SK-N-SH (cell line): ENCODE measurements at regions not wholly inside any gene's neighbourhood (a gene's known extent, or its start where the extent isn't known, plus 50 kb on each side); places are given as distances from the start of the nearest gene placed in this dataset.

ENCODE experiments used
- CTCF ChIA-PET: fragments of 300-600, 350-600 bp; formaldehyde crosslinking; extraction: SDS; loops from one replicate; lab custom pipeline; 2021; lab: Yijun Ruan, JAX
- POLR2A ChIA-PET: fragments of 350-600 bp; sonication (Branson Sonifier 250); formaldehyde crosslinking; extraction: SDS; loops from one replicate; lab custom pipeline; 2020; ENCODE audit warnings: antibody characterized with exemption, inconsistent platforms; lab: Yijun Ruan, JAX
- DNase-seq: peaks from one replicate; pipeline ENCODE4 v3.0.0; 2012
- H2AFZ ChIP-seq: fragments of 200-600 bp; sonication (generic); 2 replicates; pipeline ENCODE4 v1.8.1; 2016; ENCODE audit warnings: antibody characterized with exemption, mild to moderate bottlenecking, low read depth
- H3F3A ChIP-seq: fragments of 200-600 bp; sonication (generic); replicated peaks from 2 replicates; pipeline ENCODE3; 2016; ENCODE audit warnings: antibody characterized with exemption, mild to moderate bottlenecking; ENCODE audit not compliant: insufficient read depth
- H3K27ac ChIP-seq, 2 experiments: fragments of 200-500 bp in 1 of 2; fragments of 200-600 bp in 1 of 2; sonication (Bioruptor generic) in 1 of 2; sonication (generic), shearing (Covaris generic) in 1 of 2; 2 replicates each; pipeline versions ENCODE4 v1.5.1 to v1.6.1; 2014 to 2016; ENCODE audit warnings: low read depth in 2 of 2, inconsistent platforms in 1 of 2, low read length in 1 of 2, mild to moderate bottlenecking in 1 of 2, mixed read lengths in 1 of 2
- H3K27me3 ChIP-seq: fragments of 200-600 bp; sonication (generic), shearing (Covaris generic); 2 replicates; pipeline ENCODE4 v1.6.1; 2016; ENCODE audit warnings: mixed run types; ENCODE audit not compliant: insufficient read depth
- H3K36me3 ChIP-seq, 2 experiments: fragments of 200-500 bp in 1 of 2; fragments of 200-600 bp in 1 of 2; sonication (Bioruptor generic) in 1 of 2; sonication (generic) in 1 of 2; replicated peaks in 1 of 2; 2 replicates each; pipeline versions ENCODE3 to v1.5.1; 2014 to 2016; ENCODE audit warnings: low read length in 1 of 2, mild to moderate bottlenecking in 1 of 2; ENCODE audit not compliant: insufficient read depth in 2 of 2, control insufficient read depth in 1 of 2
- H3K4me1 ChIP-seq, 2 experiments: fragments of 200-500 bp in 1 of 2; fragments of 200-600 bp in 1 of 2; sonication (Bioruptor generic) in 1 of 2; sonication (generic), shearing (Covaris generic) in 1 of 2; 2 replicates each; pipeline versions ENCODE4 v1.5.1 to v1.6.1; 2014 to 2016; ENCODE audit warnings: low read depth in 1 of 2, low read length in 1 of 2, mixed run types in 1 of 2; ENCODE audit not compliant: insufficient read depth in 2 of 2, control insufficient read depth in 1 of 2
- H3K4me2 ChIP-seq: fragments of 200-600 bp; sonication (generic), shearing (Covaris generic); 2 replicates; pipeline ENCODE4 v1.6.1; 2017; ENCODE audit warnings: mixed run types
- H3K4me3 ChIP-seq, 2 experiments: fragments of 200-500 bp in 1 of 2; fragments of 200-600 bp in 1 of 2; sonication (Bioruptor generic) in 1 of 2; sonication (generic), shearing (Covaris generic) in 1 of 2; 2 replicates each; pipeline versions ENCODE4 v1.5.1 to v1.8.1; 2014 to 2016; ENCODE audit warnings: low read depth in 2 of 2, inconsistent platforms in 1 of 2, low read length in 1 of 2, mild to moderate bottlenecking in 1 of 2, mixed read lengths in 1 of 2, moderate library complexity in 1 of 2
- H3K79me2 ChIP-seq: fragments of 200-600 bp; sonication (generic); 2 replicates; pipeline ENCODE4 v1.8.1; 2017; ENCODE audit warnings: mild to moderate bottlenecking; ENCODE audit not compliant: insufficient read depth
- H3K9ac ChIP-seq: fragments of 200-600 bp; sonication (generic); 2 replicates; pipeline ENCODE4 v1.6.1; 2017; ENCODE audit warnings: mixed run types
- H3K9me2 ChIP-seq: fragments of 200-600 bp; sonication (generic); 2 replicates; pipeline ENCODE4 v1.6.1; 2017; ENCODE audit warnings: mixed run types
- H3K9me3 ChIP-seq: fragments of 200-600 bp; sonication (generic); 2 replicates; pipeline ENCODE4 v1.6.1; 2017; ENCODE audit warnings: mixed run types, mild to moderate bottlenecking, moderate library complexity
- H4K20me1 ChIP-seq: fragments of 200-600 bp; sonication (generic); 2 replicates; pipeline ENCODE4 v1.6.1; 2017; ENCODE audit warnings: mild to moderate bottlenecking, mixed run types; ENCODE audit not compliant: insufficient read depth
- CTCF ChIP-seq: fragments of 200-600 bp; sonication (generic); IDR thresholded peaks from 2 replicates; pipeline ENCODE4 v1.6.1; 2017; ENCODE audit warnings: antibody characterized with exemption, mild to moderate bottlenecking, moderate library complexity
- ELF1 ChIP-seq: IDR thresholded peaks from 2 replicates; pipeline ENCODE4 v1.4.0; 2012
- FOSL2 ChIP-seq: IDR thresholded peaks from 2 replicates; pipeline ENCODE4 v1.4.0; 2012; ENCODE audit warnings: low read depth, mild to moderate bottlenecking, moderate library complexity, borderline replicate concordance
- FOXJ3 ChIP-seq: sonication (generic); formaldehyde crosslinking; IDR thresholded peaks from 2 replicates; pipeline ENCODE4 v1.5.1; 2020; ENCODE audit warnings: mild to moderate bottlenecking, missing genetic modification reagents
- GATA2 ChIP-seq: sonication (generic); formaldehyde crosslinking; IDR thresholded peaks from 2 replicates; pipeline ENCODE4 v1.5.0; 2020; ENCODE audit warnings: mild to moderate bottlenecking, missing genetic modification reagents
- MAX ChIP-seq: IDR thresholded peaks from 2 replicates; pipeline ENCODE4 v1.4.0; 2012; ENCODE audit warnings: low read depth
- MXI1 ChIP-seq: IDR thresholded peaks from 2 replicates; pipeline ENCODE4 v1.6.1; 2012; ENCODE audit warnings: mild to moderate bottlenecking, low read depth, low read length, improper control_type of control experiment
- NRF1 ChIP-seq: IDR thresholded peaks from 2 replicates; pipeline ENCODE4 v1.6.1; 2012; ENCODE audit warnings: low read depth, mild to moderate bottlenecking, low read length
- POLR2AphosphoS5 ChIP-seq: IDR thresholded peaks from 2 replicates; pipeline ENCODE4 v1.6.1; 2012; ENCODE audit warnings: low read depth, low read length
- RCOR1 ChIP-seq: fragments of 150-350 bp; IDR thresholded peaks from 2 replicates; pipeline ENCODE4 v1.6.1; 2017; ENCODE audit warnings: antibody characterized with exemption, low read length
- RFX5 ChIP-seq: IDR thresholded peaks from 2 replicates; pipeline ENCODE4 v1.6.1; 2012; ENCODE audit warnings: mild to moderate bottlenecking, improper control_type of control experiment, low read length
- RXRA ChIP-seq: IDR thresholded peaks from 2 replicates; pipeline ENCODE4 v1.4.0; 2012; ENCODE audit warnings: low read depth, mild to moderate bottlenecking, borderline replicate concordance
- SIN3A ChIP-seq: IDR thresholded peaks from 2 replicates; pipeline ENCODE4 v1.6.1; 2012; ENCODE audit warnings: low read depth, mild to moderate bottlenecking, low read length, moderate library complexity, borderline replicate concordance
- TAF1 ChIP-seq: IDR thresholded peaks from 2 replicates; pipeline ENCODE4 v1.6.1; 2012; ENCODE audit warnings: low read depth, mild to moderate bottlenecking, low read length, moderate library complexity, borderline replicate concordance
- USF1 ChIP-seq: IDR thresholded peaks from 2 replicates; pipeline ENCODE4 v1.4.0; 2012; ENCODE audit warnings: low read depth, borderline replicate concordance
- USF2 ChIP-seq: fragments of 150-350 bp; IDR thresholded peaks from 2 replicates; pipeline ENCODE4 v1.6.1; 2017; ENCODE audit warnings: antibody characterized with exemption, low read length, low read depth, borderline replicate concordance
- ZBTB33 ChIP-seq: IDR thresholded peaks from 2 replicates; pipeline ENCODE4 v1.4.0; 2012; ENCODE audit warnings: low read depth, borderline replicate concordance
- WGBS: methylation state at CpG from one replicate; pipeline ENCODE4 v1.1.6; 2017; ENCODE audit warnings: low lambda C conversion rate; 5-methylcytosine and 5-hydroxymethylcytosine counted together

- Histone ChIP-seq H4K20me1 (no peaks in the 10 kb centered on the region), H2AFZ (no peak overlapping the region), H3K9ac (no peak overlapping the region), H3K4me3 (no peak overlapping the region), H3K4me2 (no peak overlapping the region), H3K27ac (no peak overlapping the region), H3F3A (no peaks in the 10 kb centered on the region), H3K9me2 (no peaks in the 10 kb centered on the region), H3K27me3 (no peaks in the 10 kb centered on the region), H3K79me2 (no peaks in the 10 kb centered on the region), H3K36me3 (no peaks in the 10 kb centered on the region), H3K9me3 (no peaks in the 10 kb centered on the region), H3K4me1 (no peaks in the 10 kb centered on the region)
- TF ChIP-seq RXRA, result no peak
- POLR2A ChIA-PET, result no interaction called here
- DNase-seq, result no peak
- WGBS, result 34% methylated on average over 2 of the region's 2 CpGs
- CTCF ChIA-PET, result no interaction called here
Measured at GRCh38 chr2:14197293-14197692, 435.2 kb upstream of the LRATD1 start.

GRCh38 chr2:14199040-14199439 is 433.5 kb upstream of the LRATD1 start:
- Histone ChIP-seq H2AFZ (no peak overlapping the region), H3K27me3 (no peaks in the 10 kb centered on the region), H3K9me2 (no peaks in the 10 kb centered on the region), H3F3A (no peaks in the 10 kb centered on the region), H3K4me3 (no peak overlapping the region), H3K4me1 (no peaks in the 10 kb centered on the region), H3K9me3 (no peaks in the 10 kb centered on the region), H3K4me2 (no peak overlapping the region), H3K36me3 (no peaks in the 10 kb centered on the region), H3K27ac (no peak overlapping the region), H3K79me2 (no peaks in the 10 kb centered on the region), H3K9ac (no peak overlapping the region), H4K20me1 (no peaks in the 10 kb centered on the region)
- TF ChIP-seq ELF1 (no peak), NRF1 (no peak), MAX (no peak), FOXJ3 (no peak), RCOR1 (no peak)
- WGBS, result 48% methylated on average over 3 of the region's 3 CpGs
- no peak for DNase-seq
- CTCF ChIA-PET, result interaction anchor here (1.1 kb wide), 1 partner anchor 8 kb away, joined by 4 read pairs; no protein-coding TSS in a partner anchor
- POLR2A ChIA-PET, result no interaction called here

GRCh38 chr2:14219306-14219705 is 413.2 kb upstream of the LRATD1 start:
- H3K27me3 ChIP-seq, result no peaks in the 10 kb centered on the region
- H3K9ac ChIP-seq, result no peak overlapping the region
- no peaks in the 10 kb centered on the region for H3F3A ChIP-seq
- no peaks in the 10 kb centered on the region for H3K79me2 ChIP-seq
- ChIA-PET POLR2A (no interaction called here), CTCF (no interaction called here)
- no peaks in the 10 kb centered on the region for H4K20me1 ChIP-seq
- H3K9me2 ChIP-seq, result no peaks in the 10 kb centered on the region
- no peak for DNase-seq
- 25% methylated on average over 3 of the region's 3 CpGs for WGBS
- no peaks in the 10 kb centered on the region for H3K9me3 ChIP-seq
- no peak overlapping the region for H3K4me2 ChIP-seq
- no peaks in the 10 kb centered on the region for H3K4me1 ChIP-seq
- no peak overlapping the region for H3K4me3 ChIP-seq
- no peak overlapping the region for H3K27ac ChIP-seq
- no peak overlapping the region for H2AFZ ChIP-seq
- H3K36me3 ChIP-seq, result no peaks in the 10 kb centered on the region
- TF ChIP-seq USF1 (no peak), USF2 (no peak), POLR2AphosphoS5 (no peak), FOXJ3 (no peak), RCOR1 (no peak), FOSL2 (no peak), SIN3A (no peak), ZBTB33 (no peak), TAF1 (no peak), CTCF (no peak), GATA2 (CRISPR knock-in tag) (no peak), RXRA (no peak), RFX5 (no peak), MXI1 (no peak)
